ENCODE measurements at regions not wholly inside any gene's neighbourhood (a gene's known extent, or its start where the extent isn't known, plus 50 kb on each side); places are given as distances from the start of the nearest gene placed in this dataset.

- intact Hi-C loops (cut with micrococcal nuclease), result no loop called here
Measured at GRCh38 chr2:81895620-81896250, 1591.2 kb upstream of the LRRTM1 start.

DNA sequence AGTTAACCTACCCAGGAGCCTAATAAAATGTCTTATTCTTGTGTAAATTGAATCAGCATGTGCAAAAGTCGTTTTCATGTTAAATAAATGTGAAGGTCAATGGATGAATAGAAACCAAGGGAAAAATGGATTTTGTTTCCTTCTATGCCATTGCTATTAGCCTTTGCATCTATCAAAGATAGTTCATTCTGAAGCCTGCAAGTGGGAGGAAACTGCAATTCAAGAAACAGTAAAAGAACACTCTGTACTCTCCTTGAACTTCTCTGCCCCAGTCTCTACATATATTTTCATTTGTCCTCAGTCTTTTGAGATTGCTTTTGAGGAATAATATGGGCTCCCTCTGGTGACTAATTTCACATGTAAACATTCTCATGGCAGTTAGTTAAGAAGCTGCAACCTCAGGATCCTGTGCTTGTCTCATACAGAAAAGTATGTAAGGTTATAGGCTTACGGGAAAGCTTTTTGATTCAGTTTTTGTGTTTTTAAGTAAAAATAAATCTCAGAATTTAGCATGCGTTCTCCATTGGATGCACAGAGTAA, 1590.0 kb upstream of the LRRTM1 start:
- intact Hi-C loops (cut with micrococcal nuclease), result no loop called here

- intact Hi-C loops (cut with micrococcal nuclease), result no loop called here
Measured at GRCh38 chr2:81876624-81877023, 1572.1 kb upstream of the LRRTM1 start.

DNA sequence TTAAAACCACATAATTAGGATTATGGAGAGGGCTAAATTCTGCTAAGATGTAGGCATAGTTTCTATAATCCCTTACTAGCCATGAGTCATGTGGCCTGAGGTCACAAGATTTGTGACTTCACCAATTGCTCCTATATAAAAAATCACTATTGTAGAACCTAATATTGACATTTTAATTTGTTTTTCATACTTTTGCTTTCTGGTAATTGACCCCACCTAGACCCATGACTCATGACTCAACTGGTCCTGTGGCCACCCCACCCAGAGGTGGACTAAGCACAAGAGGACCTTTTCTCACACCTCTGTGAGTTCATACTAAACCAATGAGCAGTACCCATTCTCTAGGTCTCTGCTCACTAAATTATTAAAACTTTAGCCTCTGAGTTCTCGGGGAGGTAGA, 1567.5 kb upstream of the LRRTM1 start:
- intact Hi-C loops (cut with micrococcal nuclease), result no loop called here

GRCh38 chr2:81870119-81870518, 1565.6 kb upstream of the LRRTM1 start:
- intact Hi-C loops (cut with micrococcal nuclease), result no loop called here

DNA sequence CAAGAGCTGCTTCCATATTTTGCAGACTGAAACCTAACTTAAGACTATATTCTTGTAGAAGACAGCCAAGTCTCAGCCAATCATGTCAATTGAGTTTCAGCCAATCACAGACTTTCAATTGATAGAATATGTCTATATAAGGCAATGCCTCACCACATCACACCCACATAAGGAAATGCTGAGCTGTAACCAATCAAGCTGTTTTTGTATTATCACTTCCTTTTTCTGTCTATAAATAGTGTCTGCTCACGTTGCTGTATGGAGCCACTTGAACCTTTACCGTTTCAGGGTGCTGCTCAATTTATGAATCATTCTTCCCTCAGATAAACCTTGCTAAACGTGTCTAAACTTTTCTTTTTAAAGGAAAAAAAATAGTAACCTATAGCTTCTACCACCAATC, 1554.4 kb upstream of the LRRTM1 start:
- intact Hi-C loops (cut with micrococcal nuclease), result no loop called here

- intact Hi-C loops (cut with micrococcal nuclease), result no loop called here
Measured at GRCh38 chr2:81853341-81853740, 1548.8 kb upstream of the LRRTM1 start.

DNA sequence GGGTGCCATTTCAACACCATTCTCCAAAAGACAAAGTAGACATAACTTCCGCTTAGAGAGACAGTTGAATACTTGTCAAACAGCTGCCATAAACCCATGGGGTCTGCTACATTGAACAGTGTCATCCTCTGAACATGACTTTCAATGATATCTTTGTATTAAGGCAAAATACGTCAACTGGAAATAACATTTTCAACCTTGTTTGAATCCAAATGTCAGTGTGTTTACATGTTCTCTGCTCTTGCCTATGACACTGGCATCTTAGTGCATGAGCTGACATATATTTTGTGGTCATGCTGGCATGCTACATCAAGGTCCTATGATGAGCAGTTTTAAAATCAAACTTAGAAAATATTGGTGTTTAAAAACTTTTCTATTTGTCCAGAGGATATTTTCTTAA, 1548.1 kb upstream of the LRRTM1 start:
- intact Hi-C loops (cut with micrococcal nuclease), result loop anchor here (1.0 kb wide), 1 partner anchor 12 kb away; no protein-coding TSS in a partner anchor

DNA sequence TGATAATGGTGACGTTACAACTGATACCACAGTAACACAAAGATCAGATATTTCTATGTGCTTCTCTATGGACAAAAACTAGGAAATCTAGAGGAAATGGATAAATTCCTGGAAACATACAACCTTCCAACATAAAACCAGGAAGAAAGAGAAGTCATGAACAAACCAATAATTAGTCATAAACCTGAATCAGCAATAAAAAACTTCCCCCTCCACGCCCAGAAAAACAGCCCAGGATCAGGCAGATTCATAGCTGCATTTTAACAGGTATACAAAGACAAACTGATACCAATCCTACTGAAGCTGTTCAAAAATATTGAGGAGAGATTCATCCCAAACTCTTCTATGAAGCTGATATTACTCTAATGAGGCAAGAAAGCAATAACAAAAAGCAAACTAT, 1535.2 kb upstream of the LRRTM1 start:
- intact Hi-C loops (cut with micrococcal nuclease), result no loop called here

- intact Hi-C loops (cut with micrococcal nuclease), result no loop called here
Measured at GRCh38 chr2:81835321-81836000, 1530.9 kb upstream of the LRRTM1 start.

- intact Hi-C loops (cut with micrococcal nuclease), result no loop called here
Measured at GRCh38 chr2:81786811-81787210, 1482.3 kb upstream of the LRRTM1 start.

GRCh38 chr2:81767187-81767912, 1462.8 kb upstream of the LRRTM1 start:
- intact Hi-C loops (cut with micrococcal nuclease), result no loop called here

DNA sequence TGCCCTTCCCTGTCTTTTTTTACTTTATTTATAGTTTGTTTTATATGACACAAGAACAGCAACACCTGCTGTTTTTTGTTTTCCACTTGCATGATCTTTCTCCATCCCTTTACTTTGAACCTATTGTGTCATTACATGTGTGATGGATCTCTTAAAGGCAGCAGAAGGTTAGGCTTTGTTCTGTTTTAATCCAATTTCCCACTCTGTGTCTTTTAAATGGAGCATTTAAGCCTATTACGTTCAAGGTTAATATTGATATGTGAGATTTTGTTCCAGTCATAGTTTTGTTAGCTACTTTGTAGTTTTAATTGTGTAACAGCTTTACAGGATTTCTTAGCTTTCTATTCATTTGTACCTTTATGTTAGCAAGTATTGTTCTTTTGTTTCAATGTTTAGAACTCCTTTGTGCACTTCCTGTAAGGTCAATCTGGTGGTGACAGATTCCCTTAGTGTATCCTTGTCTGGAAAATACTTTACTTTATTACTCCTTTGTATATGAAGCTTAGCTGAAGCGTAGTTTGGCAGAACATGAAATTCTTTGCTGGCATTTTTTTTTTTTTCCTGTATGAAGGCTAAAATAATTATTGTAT, 1443.0 kb upstream of the LRRTM1 start:
- intact Hi-C loops (cut with micrococcal nuclease), result no loop called here

DNA sequence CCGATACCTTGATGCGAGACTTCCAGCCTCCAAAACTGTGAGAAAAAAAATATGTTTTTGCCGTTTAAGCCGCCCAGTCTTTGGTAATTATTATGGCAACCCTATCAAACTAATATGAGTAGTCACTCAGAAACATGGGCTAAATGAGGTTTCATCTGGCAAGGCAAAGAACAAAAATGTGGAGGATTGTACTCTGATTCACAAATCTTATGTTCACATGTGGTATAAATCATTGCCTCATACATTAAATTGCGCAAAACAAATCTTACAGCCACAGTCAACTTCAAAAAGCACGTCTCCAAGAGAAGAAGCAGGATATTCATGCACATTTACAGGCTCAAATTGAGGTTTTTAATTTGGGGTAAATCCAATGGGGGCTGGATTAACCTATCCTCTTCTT, 1435.4 kb upstream of the LRRTM1 start:
- intact Hi-C loops (cut with micrococcal nuclease), result no loop called here

- intact Hi-C loops (cut with micrococcal nuclease), result no loop called here
Measured at GRCh38 chr2:81734981-81735380, 1430.4 kb upstream of the LRRTM1 start.

- intact Hi-C loops (cut with micrococcal nuclease), result no loop called here
Measured at GRCh38 chr2:81714817-81715216, 1410.3 kb upstream of the LRRTM1 start.

- intact Hi-C loops (cut with micrococcal nuclease), result no loop called here
Measured at GRCh38 chr2:81706856-81707255, 1402.3 kb upstream of the LRRTM1 start.

- intact Hi-C loops (cut with micrococcal nuclease), result no loop called here
Measured at GRCh38 chr2:81703831-81704230, 1399.3 kb upstream of the LRRTM1 start.

- intact Hi-C loops (cut with micrococcal nuclease), result no loop called here
Measured at GRCh38 chr2:81692566-81692965, 1388.0 kb upstream of the LRRTM1 start.

DNA sequence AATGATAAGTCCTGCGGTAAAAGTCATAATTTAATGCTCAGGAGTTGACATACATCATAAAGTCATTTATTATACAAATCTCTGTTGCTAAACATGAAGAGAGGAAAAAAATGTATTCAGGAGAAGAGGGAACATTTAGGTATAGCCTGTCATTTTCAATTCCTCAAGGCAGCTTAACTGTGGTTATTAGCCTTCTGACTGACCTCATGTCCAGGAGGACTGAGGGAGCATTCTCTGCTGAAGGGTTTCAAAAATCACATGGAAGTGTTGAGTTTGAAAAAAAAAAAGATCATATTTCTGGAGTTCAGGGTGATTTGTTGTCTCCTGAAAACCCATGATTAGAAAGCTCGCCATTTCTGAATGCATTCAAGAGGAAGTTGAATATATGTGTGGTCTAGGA, 1371.1 kb upstream of the LRRTM1 start:
- intact Hi-C loops (cut with micrococcal nuclease), result no loop called here

GRCh38 chr2:81672923-81673322, 1368.4 kb upstream of the LRRTM1 start:
- intact Hi-C loops (cut with micrococcal nuclease), result no loop called here

GRCh38 chr2:81672516-81672915, 1368.0 kb upstream of the LRRTM1 start:
- intact Hi-C loops (cut with micrococcal nuclease), result no loop called here
